Suprapubic skin (tissue), 4 donors: ENCODE measurements at regions not wholly inside any gene's neighbourhood (a gene's known extent, or its start where the extent isn't known, plus 50 kb on each side); places are given as distances from the start of the nearest gene placed in this dataset.

Experiments
- DNase-seq, 2 donors: peaks; one replicate each; pipeline ENCODE4 v3.0.0-alpha.2; 2019; ENCODE audit warnings: low spot score in 2 of 2
- H3K27ac ChIP-seq: fragments of 200-600 bp; sonication (generic); one replicate; pipeline ENCODE4 v1.5.1; 2019
- H3K27me3 ChIP-seq: fragments of 200-600 bp; sonication (generic); one replicate; pipeline ENCODE4 v1.5.1; 2019
- H3K36me3 ChIP-seq: fragments of 200-600 bp; sonication (generic); one replicate; pipeline ENCODE4 v1.5.1; 2019
- H3K4me1 ChIP-seq: fragments of 200-600 bp; sonication (generic); one replicate; pipeline ENCODE4 v1.5.1; 2019
- H3K4me3 ChIP-seq: fragments of 200-600 bp; sonication (generic); one replicate; pipeline ENCODE4 v1.5.1; 2019; ENCODE audit warnings: mild to moderate bottlenecking
- H3K9me3 ChIP-seq: fragments of 200-600 bp; sonication (generic); one replicate; pipeline ENCODE4 v1.5.1; 2019
- EP300 ChIP-seq: sonication (generic); formaldehyde crosslinking; IDR thresholded peaks from one replicate; pipeline ENCODE4 v1.6.1; 2017; ENCODE audit warnings: antibody characterized with exemption
- POLR2A ChIP-seq, 2 donors: fragments of 450-650 bp; IDR thresholded peaks; one replicate each; pipeline ENCODE4 v1.6.1; 2017; ENCODE audit warnings: antibody characterized with exemption in 2 of 2, mild to moderate bottlenecking in 2 of 2, moderate library complexity in 2 of 2
- POLR2AphosphoS5 ChIP-seq, 3 donors: sonication (generic); formaldehyde crosslinking; IDR thresholded peaks; one replicate each; pipeline ENCODE4 v1.6.1; 2017; ENCODE audit warnings: antibody characterized with exemption in 3 of 3
- WGBS: methylation state at CpG from one replicate; pipeline ENCODE4 v1.1.5; 2018; 5-methylcytosine and 5-hydroxymethylcytosine counted together
- TF ChIP-seq, protein P1 (sequence below), 2 donors: fragments of 200-600 bp in 1 of 2; fragments of 450-650 bp in 1 of 2; sonication (generic) in 1 of 2; IDR thresholded peaks; one replicate each; pipeline ENCODE4 v1.5.1; 2016 to 2019; ENCODE audit warnings: antibody characterized with exemption in 2 of 2, mild to moderate bottlenecking in 1 of 2, moderate library complexity in 1 of 2

DNA sequence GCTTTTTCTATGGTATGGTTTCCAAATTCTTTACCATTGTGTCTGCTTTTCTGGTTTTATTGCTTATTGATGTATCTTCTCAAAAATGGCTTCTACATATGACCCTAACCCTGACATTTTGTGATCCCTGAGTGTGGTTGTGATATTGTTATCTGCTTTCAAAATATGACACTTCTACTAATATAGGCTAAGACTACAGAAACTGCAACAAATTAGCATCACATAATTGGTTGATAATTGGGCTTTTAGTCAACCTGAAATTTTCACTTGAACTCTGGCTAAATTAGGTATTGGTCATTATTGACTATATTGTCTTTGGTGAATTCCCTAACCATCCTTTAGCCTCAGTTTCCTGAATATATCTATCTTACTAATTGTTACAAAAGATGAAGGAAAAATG lies 246.1 kb downstream of the PIK3C3 start:
- TF ChIP-seq POLR2AphosphoS5 (IDR thresholded peaks at IDR 0.05) (no peak), EP300 (no peak), POLR2A (IDR thresholded peaks at IDR 0.05) (no peak)
- TF ChIP-seq, protein P1, sequence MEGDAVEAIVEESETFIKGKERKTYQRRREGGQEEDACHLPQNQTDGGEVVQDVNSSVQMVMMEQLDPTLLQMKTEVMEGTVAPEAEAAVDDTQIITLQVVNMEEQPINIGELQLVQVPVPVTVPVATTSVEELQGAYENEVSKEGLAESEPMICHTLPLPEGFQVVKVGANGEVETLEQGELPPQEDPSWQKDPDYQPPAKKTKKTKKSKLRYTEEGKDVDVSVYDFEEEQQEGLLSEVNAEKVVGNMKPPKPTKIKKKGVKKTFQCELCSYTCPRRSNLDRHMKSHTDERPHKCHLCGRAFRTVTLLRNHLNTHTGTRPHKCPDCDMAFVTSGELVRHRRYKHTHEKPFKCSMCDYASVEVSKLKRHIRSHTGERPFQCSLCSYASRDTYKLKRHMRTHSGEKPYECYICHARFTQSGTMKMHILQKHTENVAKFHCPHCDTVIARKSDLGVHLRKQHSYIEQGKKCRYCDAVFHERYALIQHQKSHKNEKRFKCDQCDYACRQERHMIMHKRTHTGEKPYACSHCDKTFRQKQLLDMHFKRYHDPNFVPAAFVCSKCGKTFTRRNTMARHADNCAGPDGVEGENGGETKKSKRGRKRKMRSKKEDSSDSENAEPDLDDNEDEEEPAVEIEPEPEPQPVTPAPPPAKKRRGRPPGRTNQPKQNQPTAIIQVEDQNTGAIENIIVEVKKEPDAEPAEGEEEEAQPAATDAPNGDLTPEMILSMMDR (IDR thresholded peaks at IDR 0.05), result no peak
- Histone ChIP-seq H3K27ac (no peak overlapping the region), H3K4me1 (no peaks in the 10 kb centered on the region), H3K27me3 (no peaks in the 10 kb centered on the region), H3K36me3 (no peaks in the 10 kb centered on the region), H3K4me3 (no peak overlapping the region), H3K9me3 (no peaks in the 10 kb centered on the region)
- no peak for DNase-seq

DNA sequence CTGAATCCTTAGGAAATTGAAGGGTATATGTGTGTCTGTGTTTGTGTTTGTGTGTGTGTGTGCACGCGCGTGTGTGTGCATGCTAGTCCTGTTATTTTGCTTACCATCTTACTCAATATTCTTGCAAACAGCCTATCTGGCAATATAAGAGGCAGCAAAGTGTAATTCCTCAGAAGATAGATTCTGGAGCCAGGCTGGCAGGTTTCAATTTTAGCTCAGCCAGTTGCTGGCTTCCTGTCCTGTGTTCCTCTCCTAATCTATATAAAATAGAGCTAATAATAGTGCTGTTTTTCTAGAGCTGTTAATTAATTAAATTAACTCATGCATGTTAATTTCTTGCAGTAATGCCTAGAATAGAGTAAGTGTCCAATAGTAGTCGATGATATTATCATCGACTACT lies 256.2 kb downstream of the PIK3C3 start:
- WGBS, result 91% methylated on average over 5 of the region's 5 CpGs
- Histone ChIP-seq H3K4me3 (no peak overlapping the region), H3K27ac (no peak overlapping the region), H3K9me3 (no peaks in the 10 kb centered on the region), H3K4me1 (no peaks in the 10 kb centered on the region), H3K36me3 (no peaks in the 10 kb centered on the region), H3K27me3 (no peaks in the 10 kb centered on the region)
- DNase-seq, result no peak
- TF ChIP-seq, protein P1 (IDR thresholded peaks at IDR 0.05), result no peak
- TF ChIP-seq POLR2AphosphoS5 (IDR thresholded peaks at IDR 0.05), result no peak

DNA sequence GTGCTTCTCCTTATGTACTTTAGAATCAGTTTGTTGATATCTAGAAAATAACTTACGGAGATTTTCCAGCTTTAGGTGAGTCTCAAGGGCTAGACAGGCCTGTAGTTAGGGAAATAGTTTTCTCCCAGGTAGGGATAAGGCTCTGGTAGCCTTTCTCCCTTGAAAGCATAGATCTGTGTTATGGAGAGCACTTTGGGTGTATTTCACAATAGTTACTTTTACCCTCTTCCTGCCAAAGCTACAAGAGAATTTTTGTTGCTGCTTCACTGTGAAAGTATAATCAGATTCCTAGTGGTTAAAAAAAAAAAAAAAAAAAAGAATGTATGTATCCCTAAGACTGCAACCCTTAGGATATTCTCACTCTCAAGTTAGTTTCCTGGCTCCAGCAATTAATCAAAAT lies 267.5 kb downstream of the PIK3C3 start:
- Histone ChIP-seq H3K4me1 (no peaks in the 10 kb centered on the region), H3K27ac (no peak overlapping the region), H3K27me3 (no peaks in the 10 kb centered on the region), H3K4me3 (no peak overlapping the region), H3K36me3 (no peaks in the 10 kb centered on the region), H3K9me3 (peaks cover 3% of the 10 kb centered on the region)
- TF ChIP-seq EP300 (no peak), POLR2A (IDR thresholded peaks at IDR 0.05) (no peak), POLR2AphosphoS5 (IDR thresholded peaks at IDR 0.05) (no peak)
- TF ChIP-seq, protein P1 (IDR thresholded peaks at IDR 0.05), result no peak
- WGBS, result 93% methylated on average over 1 of the region's 1 CpG
- DNase-seq, result no peak

DNA sequence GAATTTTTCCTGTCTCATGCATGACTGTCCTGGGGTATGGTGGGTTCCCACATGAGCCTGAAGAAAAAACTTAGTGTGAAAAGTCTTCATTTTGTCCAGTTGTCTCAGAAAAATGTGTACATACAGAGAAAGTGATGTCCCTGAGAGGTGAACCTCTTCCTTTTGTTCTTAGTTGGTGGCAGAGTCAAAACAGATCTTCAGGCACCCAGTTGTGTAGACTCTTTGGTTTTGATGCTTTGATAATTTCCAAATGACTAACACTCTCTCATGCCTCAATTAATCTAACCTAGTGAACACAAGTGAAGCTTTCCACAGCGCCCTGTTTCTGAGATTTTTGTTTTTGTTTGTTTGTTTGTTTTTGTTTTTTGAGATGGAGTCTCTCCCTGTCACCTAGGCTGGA lies 273.5 kb downstream of the PIK3C3 start:
- Histone ChIP-seq H3K4me1 (no peaks in the 10 kb centered on the region), H3K4me3 (no peak overlapping the region), H3K36me3 (no peaks in the 10 kb centered on the region), H3K9me3 (no peaks in the 10 kb centered on the region), H3K27ac (no peak overlapping the region), H3K27me3 (no peaks in the 10 kb centered on the region)
- no peak for TF ChIP-seq EP300
- TF ChIP-seq POLR2AphosphoS5 (IDR thresholded peaks at IDR 0.05), result no peak
- no peak for TF ChIP-seq POLR2A (IDR thresholded peaks at IDR 0.05)
- TF ChIP-seq, protein P1 (IDR thresholded peaks at IDR 0.05), result no peak
- no peak for DNase-seq
- 78% methylated on average over 1 of the region's 1 CpG for WGBS

DNA sequence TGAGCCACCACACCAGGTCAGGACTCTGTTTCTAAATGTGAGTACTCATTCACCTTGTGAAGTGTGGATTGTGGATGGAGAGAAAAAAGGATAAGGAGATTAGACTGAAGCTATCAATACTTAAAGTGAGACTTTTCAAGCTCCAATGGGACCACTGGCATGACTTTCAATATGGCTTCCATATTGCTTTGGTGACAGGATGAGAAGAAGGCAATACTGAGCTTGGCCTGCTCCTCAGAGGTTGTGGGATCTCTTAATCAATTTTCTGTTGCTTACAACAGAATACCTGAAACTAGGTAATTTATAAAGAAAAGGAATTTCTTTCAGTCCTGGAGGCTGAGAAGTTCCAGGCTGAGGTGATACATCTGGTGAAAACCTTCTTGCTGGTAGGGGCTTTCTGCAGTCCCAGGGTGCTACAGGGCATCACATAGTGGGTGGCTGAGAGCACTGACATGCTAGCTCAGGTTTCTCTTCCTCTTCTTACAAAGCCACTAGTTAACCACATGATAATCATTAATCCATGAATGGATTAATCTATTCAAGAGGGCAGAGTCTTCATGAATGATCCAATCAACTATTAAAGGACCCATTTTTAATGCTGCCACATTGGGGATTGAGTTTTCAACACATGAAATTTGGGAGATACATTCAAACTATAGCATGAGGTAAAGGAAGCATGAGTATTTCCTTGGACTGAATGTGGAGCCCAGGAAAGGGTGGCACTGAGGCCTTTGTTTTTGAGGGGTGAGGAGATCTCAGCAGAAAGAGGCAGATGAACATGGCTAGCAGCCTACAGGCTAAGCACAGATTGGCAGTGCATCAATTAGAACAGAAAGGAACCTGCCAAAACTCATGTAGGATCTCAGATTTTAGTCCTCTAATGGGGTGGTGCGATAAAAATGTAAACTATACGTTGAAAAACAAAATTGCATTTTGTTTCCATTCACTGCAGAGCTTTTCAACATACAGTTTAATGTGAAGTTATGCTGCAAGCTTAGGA lies 274.5 kb downstream of the PIK3C3 start:
- Histone ChIP-seq H3K4me3 (no peak overlapping the region), H3K4me1 (no peaks in the 10 kb centered on the region), H3K27ac (no peak overlapping the region), H3K9me3 (no peaks in the 10 kb centered on the region), H3K36me3 (no peaks in the 10 kb centered on the region), H3K27me3 (no peaks in the 10 kb centered on the region)
- DNase-seq, result no peak
- 86% methylated on average over 2 of the region's 2 CpGs for WGBS
- TF ChIP-seq POLR2AphosphoS5 (IDR thresholded peaks at IDR 0.05), result no peak
- TF ChIP-seq EP300, result no peak
- TF ChIP-seq POLR2A (IDR thresholded peaks at IDR 0.05), result no peak
- TF ChIP-seq, protein P1 (IDR thresholded peaks at IDR 0.05), result no peak
